ENCODE measurements at regions not wholly inside any gene's neighbourhood (a gene's known extent, or its start where the extent isn't known, plus 50 kb on each side); places are given as distances from the start of the nearest gene placed in this dataset.

GRCh38 chr7:119102291-119102690 is 877.8 kb downstream of the ANKRD7 start:
- no peak for DNase-seq (ENCODE audit: low read depth)

- DNase-seq (ENCODE audit: low read depth), result peak; percentile 6
These were observed 880.9 kb downstream of the ANKRD7 start for GRCh38 chr7:119105381-119105780.

GRCh38 chr7:119123326-119123725 is 898.8 kb downstream of the ANKRD7 start:
- no peak for DNase-seq (ENCODE audit: low read depth)

DNA sequence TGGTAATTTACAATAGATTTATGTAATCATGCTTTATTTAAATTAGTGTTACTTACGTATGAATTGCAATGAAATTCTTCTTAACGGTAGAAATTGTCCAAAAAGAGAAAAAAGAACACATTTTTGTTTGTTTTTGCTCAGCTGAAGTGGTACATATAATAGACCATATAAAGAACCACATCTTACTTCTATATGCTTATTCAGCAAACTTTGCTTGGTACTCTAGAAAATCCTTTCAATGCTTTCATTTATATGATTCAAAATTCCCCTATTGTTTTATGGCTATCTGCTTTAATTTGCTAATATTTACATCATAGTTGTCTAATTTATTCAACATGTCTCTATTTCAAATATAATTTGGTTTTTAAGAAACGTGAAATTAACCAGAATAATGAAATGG is 903.2 kb downstream of the ANKRD7 start:
- no peak for DNase-seq (ENCODE audit: low read depth)

DNA sequence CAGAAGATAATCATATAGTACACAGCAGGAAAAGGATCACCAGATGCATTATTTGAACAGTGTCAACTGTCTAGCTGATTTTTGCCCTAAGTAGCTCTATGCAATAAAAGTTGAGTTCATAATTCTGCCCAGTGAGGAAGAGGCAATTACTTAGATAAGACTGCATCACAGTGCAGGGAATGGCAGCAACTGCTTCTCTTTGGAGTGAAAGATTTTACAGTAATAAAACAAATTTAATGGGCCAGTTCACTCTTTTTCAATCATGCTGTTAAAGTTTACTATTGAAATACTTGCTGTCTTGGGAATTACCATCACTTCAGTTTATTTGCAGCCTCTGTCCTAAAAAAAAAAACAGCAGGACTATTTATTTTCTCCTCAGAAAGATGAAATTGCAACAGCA is 907.9 kb downstream of the ANKRD7 start:
- DNase-seq (ENCODE audit: low read depth), result no peak

GRCh38 chr7:119167431-119167830 is 942.9 kb downstream of the ANKRD7 start:
- DNase-seq (ENCODE audit: low read depth), result no peak

DNA sequence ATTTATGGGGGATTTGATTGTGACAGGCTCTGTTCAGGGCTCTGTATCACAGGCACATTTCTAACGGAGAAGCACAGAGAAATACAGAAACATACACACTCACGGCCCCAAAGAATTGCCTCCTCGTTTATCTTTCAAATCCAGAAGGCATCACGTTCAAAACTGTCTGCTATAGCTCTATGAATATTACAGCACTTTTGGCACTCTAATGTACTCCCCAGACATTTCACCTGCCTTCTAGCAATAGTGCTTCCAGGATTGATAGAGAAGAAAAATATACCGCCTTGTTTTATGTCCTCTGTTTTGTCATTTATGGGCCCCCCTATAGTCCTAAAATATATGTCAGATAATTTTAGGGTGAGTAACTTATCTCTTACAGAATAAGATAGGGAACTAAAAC is 947.5 kb downstream of the ANKRD7 start:
- no peak for DNase-seq (ENCODE audit: low read depth)

DNA sequence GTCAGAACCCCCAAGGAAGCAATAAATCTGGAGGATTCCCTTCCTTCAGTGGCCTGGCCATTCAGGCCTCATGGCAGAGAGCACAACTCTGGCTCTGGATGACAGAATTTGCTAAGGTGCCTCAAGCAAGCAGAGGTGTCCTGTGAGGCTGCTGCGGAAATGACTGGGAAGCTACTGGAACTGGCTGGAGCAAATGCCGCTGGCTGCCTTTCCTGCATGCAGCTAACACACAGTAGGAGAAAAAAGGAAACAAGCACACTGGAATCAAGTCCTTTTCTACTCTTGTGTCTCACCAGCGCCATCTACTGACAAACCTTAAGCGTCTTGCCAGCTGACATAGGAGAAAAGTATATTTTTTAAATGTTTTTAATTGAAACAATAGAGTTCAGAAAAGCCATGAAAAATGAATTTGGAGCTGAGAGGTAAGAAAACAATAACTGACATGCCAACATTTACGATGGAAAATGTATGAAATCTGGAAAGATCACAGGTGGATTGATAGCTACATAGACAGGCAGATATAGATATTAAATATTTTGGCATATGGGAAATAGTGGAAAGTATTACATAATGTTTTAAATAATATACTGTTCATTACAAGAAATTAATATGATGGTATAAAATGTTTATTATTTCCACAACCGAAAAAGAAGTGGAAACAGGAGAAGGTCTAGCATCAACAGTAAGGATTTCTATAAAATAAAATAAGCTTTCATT is 951.6 kb downstream of the ANKRD7 start:
- DNase-seq (ENCODE audit: low read depth), result peak; percentile 64

GRCh38 chr7:119177863-119178262 is 953.4 kb downstream of the ANKRD7 start:
- DNase-seq (ENCODE audit: low read depth), result no peak

- DNase-seq (ENCODE audit: low read depth), result no peak
These were observed 959.8 kb downstream of the ANKRD7 start for GRCh38 chr7:119184124-119184788.

GRCh38 chr7:119196183-119196582 is 971.7 kb downstream of the ANKRD7 start:
- no peak for DNase-seq (ENCODE audit: low read depth)

GRCh38 chr7:119197172-119197876 is 972.8 kb downstream of the ANKRD7 start:
- DNase-seq (ENCODE audit: low read depth), result no peak

DNA sequence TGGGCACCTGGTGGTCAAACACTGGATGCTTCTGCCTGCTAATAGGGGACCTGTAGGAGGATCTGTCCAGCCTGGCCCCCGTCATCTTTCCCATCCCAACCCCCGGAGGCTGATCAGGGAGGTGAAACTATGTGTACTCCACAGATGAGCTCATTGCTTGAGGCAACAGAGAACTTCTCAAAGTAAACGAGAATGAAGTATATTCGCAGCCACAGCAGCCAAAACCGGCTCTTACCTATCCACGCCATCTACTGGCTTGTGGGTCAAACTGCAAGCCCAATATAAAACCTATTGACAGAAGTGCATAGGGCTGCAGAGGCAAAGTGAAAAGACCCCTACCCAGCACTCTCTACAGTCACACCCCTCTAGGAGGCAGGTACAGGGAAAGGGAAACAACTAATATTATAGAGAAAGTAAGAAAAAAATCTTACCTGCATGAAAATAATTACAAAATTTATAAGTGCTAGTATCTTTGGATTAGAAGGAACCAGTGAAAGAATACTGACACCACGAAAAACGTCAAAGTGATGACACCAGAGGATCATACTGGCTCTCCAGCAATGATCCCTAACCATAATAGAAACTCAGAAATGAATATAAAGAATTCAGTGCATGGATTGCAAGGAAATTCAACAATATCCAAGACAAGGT is 973.5 kb downstream of the ANKRD7 start:
- DNase-seq (ENCODE audit: low read depth), result peak; percentile 57

DNA sequence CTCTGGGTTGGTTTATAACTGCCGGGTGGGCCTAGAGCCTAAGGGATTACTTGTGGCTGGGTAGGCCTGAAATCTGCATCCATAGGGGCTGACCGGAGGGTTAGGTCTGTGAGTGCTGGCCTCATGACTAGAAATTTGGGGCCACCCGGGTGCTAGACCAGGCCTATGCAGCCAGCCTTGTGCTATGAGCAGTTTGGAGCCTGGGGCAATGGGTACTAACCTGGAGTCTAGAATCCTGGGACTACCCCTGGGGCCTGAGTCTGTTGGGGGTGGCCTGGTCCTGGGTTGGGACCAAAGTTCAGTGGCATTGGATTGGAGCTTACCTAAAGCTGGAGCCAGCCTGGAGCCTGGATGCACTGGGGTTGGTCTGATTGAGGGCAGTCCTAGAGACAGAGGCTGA is 995.2 kb downstream of the ANKRD7 start:
- DNase-seq (ENCODE audit: low read depth), result no peak

DNA sequence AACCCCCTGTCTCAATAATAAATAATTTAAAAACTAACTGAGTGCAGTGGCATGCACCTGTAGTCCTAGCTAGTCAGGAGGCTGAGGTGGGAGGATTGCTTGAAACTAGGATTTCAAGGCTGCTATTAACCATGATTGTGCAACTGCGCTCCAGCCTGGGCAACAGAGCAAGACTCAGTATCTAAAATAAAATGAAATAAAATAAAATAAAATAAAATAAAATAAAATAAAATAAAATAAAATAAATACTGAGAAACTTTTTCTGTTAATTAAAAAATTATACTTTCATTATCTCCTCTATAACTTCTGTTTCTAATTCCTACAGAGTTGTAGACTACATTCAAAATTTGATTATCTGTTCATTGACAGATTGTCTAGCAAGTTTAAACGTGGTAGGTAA is 999.4 kb downstream of the ANKRD7 start:
- no peak for DNase-seq (ENCODE audit: low read depth)

GRCh38 chr7:119228482-119228881 is 1004.0 kb downstream of the ANKRD7 start:
- DNase-seq (ENCODE audit: low read depth), result no peak

DNA sequence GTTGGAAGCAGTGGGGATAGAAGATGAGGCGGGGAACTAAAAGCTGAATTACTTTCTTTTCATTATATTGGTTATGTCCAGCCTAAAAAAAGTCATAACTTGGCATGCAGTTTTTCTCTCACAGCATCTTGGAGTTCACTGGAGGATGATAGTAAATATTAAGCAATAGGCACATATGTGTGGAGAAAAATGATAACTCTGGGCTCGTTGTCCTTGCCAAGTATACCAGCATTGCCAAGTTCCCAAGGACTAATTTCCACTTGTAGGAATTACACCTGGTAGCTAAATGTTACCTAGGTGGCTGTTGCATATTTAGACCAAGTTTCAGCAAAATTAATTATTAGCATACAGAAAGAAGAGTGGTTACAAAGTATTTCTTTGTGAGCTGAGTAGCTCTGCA is 1007.6 kb downstream of the ANKRD7 start:
- no peak for DNase-seq (ENCODE audit: low read depth)

GRCh38 chr7:119233015-119233414 is 1008.5 kb downstream of the ANKRD7 start:
- no peak for DNase-seq (ENCODE audit: low read depth)

DNA sequence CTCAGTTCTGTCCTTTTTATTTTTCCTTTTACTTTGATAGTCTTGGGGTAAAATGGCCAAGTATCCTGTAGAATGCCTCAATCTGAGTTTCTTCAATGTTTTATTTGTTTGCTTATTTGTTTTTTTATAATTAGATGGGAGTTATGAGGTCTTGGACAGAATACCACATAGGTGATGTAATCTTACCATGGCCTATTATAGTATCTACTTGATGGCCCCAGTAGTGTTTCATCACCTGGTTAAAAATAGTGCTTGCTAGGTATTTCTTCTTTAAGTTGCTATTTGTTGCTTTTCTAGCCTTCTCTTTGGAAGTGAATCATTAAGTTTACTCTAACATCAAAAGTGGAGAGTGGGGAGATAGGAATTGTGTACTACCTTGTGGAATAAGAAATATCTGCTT is 1020.0 kb upstream of the KCND2 start:
- no peak for DNase-seq (ENCODE audit: low read depth)

DNA sequence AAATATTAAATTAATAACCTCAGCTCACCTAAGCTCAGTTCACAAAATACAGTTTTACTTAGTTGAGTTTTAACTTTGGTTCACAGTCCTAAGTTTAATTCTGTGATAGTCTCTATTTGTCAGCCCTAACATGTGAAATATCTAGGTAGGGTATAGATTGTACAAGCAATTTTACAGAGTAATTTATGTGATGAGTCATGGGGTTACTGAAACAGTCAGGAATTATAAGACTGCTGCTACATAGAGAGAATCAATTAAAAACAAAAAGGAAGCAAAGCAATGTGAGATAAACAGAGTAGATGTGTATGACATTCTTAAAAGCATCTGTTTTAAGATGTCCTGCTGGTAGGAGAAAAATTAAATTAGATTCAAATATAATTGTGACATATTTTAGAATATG is 1018.2 kb upstream of the KCND2 start:
- DNase-seq (ENCODE audit: low read depth), result peak; percentile 11

GRCh38 chr7:119256001-119256400 is 1017.0 kb upstream of the KCND2 start:
- DNase-seq (ENCODE audit: low read depth), result no peak

GRCh38 chr7:119256446-119257131 is 1016.4 kb upstream of the KCND2 start:
- DNase-seq (ENCODE audit: low read depth), result no peak

All from renal cortical epithelial cell (primary cell).